Tibial nerve (tissue), 4 donors: ENCODE measurements at regions not wholly inside any gene's neighbourhood (a gene's known extent, or its start where the extent isn't known, plus 50 kb on each side); places are given as distances from the start of the nearest gene placed in this dataset.

Experiments used
- DNase-seq, 2 donors: peaks; one replicate each; pipeline ENCODE4 v3.0.0-alpha.2; 2019; ENCODE audit warnings: low spot score in 2 of 2
- H3K27ac ChIP-seq, 4 donors: fragments of 200-600 bp; sonication (generic) in 3 of 4; one replicate each; pipeline ENCODE4 v1.5.1; 2017 to 2019; ENCODE audit warnings: mild to moderate bottlenecking in 1 of 4
- H3K27me3 ChIP-seq, 2 donors: fragments of 200-600 bp; sonication (generic) in 1 of 2; one replicate each; pipeline versions ENCODE4 v1.5.1 to v1.6.0; 2017 to 2019
- H3K36me3 ChIP-seq, 3 donors: fragments of 200-600 bp; sonication (generic); one replicate each; pipeline ENCODE4 v1.5.1; 2018 to 2019
- H3K4me1 ChIP-seq, 4 donors: fragments of 200-600 bp; sonication (generic) in 3 of 4; one replicate each; pipeline ENCODE4 v1.5.1; 2017 to 2019
- H3K4me3 ChIP-seq, 4 donors: fragments of 200-600 bp; sonication (generic) in 3 of 4; one replicate each; pipeline ENCODE4 v1.5.1; 2017 to 2019; ENCODE audit warnings: mild to moderate bottlenecking in 1 of 4, moderate library complexity in 1 of 4
- H3K9me3 ChIP-seq, 4 donors: fragments of 200-600 bp; sonication (generic) in 3 of 4; one replicate each; pipeline ENCODE4 v1.5.1; 2017 to 2019
- CTCF ChIP-seq, 5 experiments: fragments of 200-600 bp in 3 of 5; fragments of 450-650 bp in 2 of 5; sonication (generic) in 3 of 5; IDR thresholded peaks; one replicate each; pipeline ENCODE4 v1.5.1; 2016 to 2019; ENCODE audit warnings: antibody characterized with exemption in 5 of 5, mild to moderate bottlenecking in 3 of 5, moderate library complexity in 2 of 5
- EP300 ChIP-seq, 2 donors: sonication (generic); formaldehyde crosslinking; IDR thresholded peaks; one replicate each; pipeline ENCODE4 v1.6.1; 2017; ENCODE audit warnings: antibody characterized with exemption in 2 of 2, mild to moderate bottlenecking in 1 of 2
- POLR2A ChIP-seq, 2 donors: fragments of 450-650 bp; IDR thresholded peaks; one replicate each; pipeline ENCODE4 v1.6.1; 2017; ENCODE audit warnings: antibody characterized with exemption in 2 of 2, mild to moderate bottlenecking in 2 of 2, moderate library complexity in 2 of 2
- WGBS, 2 donors: methylation state at CpG; one replicate each; pipeline ENCODE4 v1.1.5; 2018; 5-methylcytosine and 5-hydroxymethylcytosine counted together

- no peak overlapping the region for H3K4me3 ChIP-seq
- no peaks in the 10 kb centered on the region for H3K9me3 ChIP-seq
- DNase-seq, result no peak
- 50 to 95% methylated on average over 2 of the region's 2 CpGs for WGBS, 2 donors
- H3K4me1 ChIP-seq, result peaks cover 0 to 10% (median 0%) of the 10 kb centered on the region in 4 donors
- no peaks in the 10 kb centered on the region for H3K27me3 ChIP-seq
- TF ChIP-seq EP300 (IDR thresholded peaks at IDR 0.05), result no peak
- TF ChIP-seq CTCF (IDR thresholded peaks at IDR 0.05), result no peak
- TF ChIP-seq POLR2A (IDR thresholded peaks at IDR 0.05), result no peak
- H3K36me3 ChIP-seq, result no peaks in the 10 kb centered on the region
- H3K27ac ChIP-seq, result no peak overlapping the region
Measured at GRCh38 chr2:236849508-236849907, 236.2 kb upstream of the COPS8 start.

- TF ChIP-seq CTCF (IDR thresholded peaks at IDR 0.05), result no peak
- H3K27me3 ChIP-seq, result no peaks in the 10 kb centered on the region
- no peak for DNase-seq
- no peak overlapping the region for H3K27ac ChIP-seq
- H3K9me3 ChIP-seq, result no peaks in the 10 kb centered on the region
- no peaks in the 10 kb centered on the region for H3K36me3 ChIP-seq
- H3K4me1 ChIP-seq, result peaks cover 0 to 10% (median 0%) of the 10 kb centered on the region in 4 donors
- no peak overlapping the region for H3K4me3 ChIP-seq
- WGBS, 2 donors, result 94 to 96% methylated on average over 4 of the region's 4 CpGs
Measured at GRCh38 chr2:236849940-236850339, 235.7 kb upstream of the COPS8 start.

DNA sequence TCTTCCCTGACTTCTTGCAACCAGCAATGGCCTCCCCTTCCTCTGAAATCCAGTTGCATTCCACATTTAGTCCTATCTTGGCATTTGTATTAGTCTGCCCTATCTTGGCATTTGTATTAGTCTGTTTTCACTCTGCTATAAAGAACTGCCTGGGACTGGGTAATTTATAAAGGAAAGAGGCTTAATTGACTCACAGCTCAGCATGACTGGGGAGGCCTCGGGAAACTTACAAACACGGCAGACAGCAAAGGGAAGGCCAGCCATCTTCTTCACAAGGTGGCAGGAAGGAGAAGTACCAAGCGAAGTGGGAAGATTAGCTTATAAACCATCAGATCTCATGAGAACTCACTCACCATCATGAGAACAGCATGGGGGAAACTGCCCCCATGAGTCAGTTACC lies 234.5 kb upstream of the COPS8 start:
- Histone ChIP-seq H3K4me3 (no peak overlapping the region), H3K4me1 (peaks cover 0 to 10% (median 0%) of the 10 kb centered on the region in 4 donors), H3K9me3 (peaks cover 0 to 4% (median 0%) of the 10 kb centered on the region in 4 donors), H3K36me3 (no peaks in the 10 kb centered on the region), H3K27ac (no peak overlapping the region), H3K27me3 (no peaks in the 10 kb centered on the region)
- WGBS, 2 donors, result 76 to 84% methylated on average over 3 of the region's 3 CpGs
- no peak for DNase-seq
- TF ChIP-seq POLR2A (IDR thresholded peaks at IDR 0.05) (no peak), CTCF (IDR thresholded peaks at IDR 0.05) (no peak), EP300 (IDR thresholded peaks at IDR 0.05) (no peak)

GRCh38 chr2:236852100-236852976 lies 233.4 kb upstream of the COPS8 start:
- TF ChIP-seq EP300 (IDR thresholded peaks at IDR 0.05) (no peak), CTCF (IDR thresholded peaks at IDR 0.05) (no peak), POLR2A (IDR thresholded peaks at IDR 0.05) (no peak)
- Histone ChIP-seq H3K27ac (no peak overlapping the region), H3K9me3 (peaks cover 0 to 4% (median 0%) of the 10 kb centered on the region in 4 donors), H3K4me1 (peaks cover 0 to 10% (median 0%) of the 10 kb centered on the region in 4 donors), H3K36me3 (no peaks in the 10 kb centered on the region), H3K4me3 (no peak overlapping the region), H3K27me3 (no peaks in the 10 kb centered on the region)
- DNase-seq, result no peak
- 67 to 72% methylated on average over 17 of the region's 17 CpGs for WGBS, 2 donors

GRCh38 chr2:236852977-236853374 lies 232.7 kb upstream of the COPS8 start:
- DNase-seq, result no peak
- Histone ChIP-seq H3K4me1 (peaks cover 0 to 10% (median 0%) of the 10 kb centered on the region in 4 donors), H3K27ac (no peak overlapping the region), H3K9me3 (peaks cover 0 to 4% (median 0%) of the 10 kb centered on the region in 4 donors), H3K36me3 (no peaks in the 10 kb centered on the region), H3K4me3 (no peak overlapping the region), H3K27me3 (no peaks in the 10 kb centered on the region)
- TF ChIP-seq CTCF (IDR thresholded peaks at IDR 0.05) (no peak), EP300 (IDR thresholded peaks at IDR 0.05) (no peak), POLR2A (IDR thresholded peaks at IDR 0.05) (no peak)
- 71 to 85% methylated on average over 6 of the region's 6 CpGs for WGBS, 2 donors
